ENCODE measurements at regions not wholly inside any gene's neighbourhood (a gene's known extent, or its start where the extent isn't known, plus 50 kb on each side); places are given as distances from the start of the nearest gene placed in this dataset.

- TF ChIP-seq EGR1 (IDR thresholded peaks at IDR 0.05) (no peak), RAD21 (IDR thresholded peaks at IDR 0.05; ENCODE audit: low read depth) (no peak), EP300 (IDR thresholded peaks at IDR 0.05; ENCODE audit: borderline replicate concordance) (no peak), MAX (IDR thresholded peaks at IDR 0.05) (no peak), CREB1 (IDR thresholded peaks at IDR 0.05; ENCODE audit: low read depth) (no peak), NFIC (IDR thresholded peaks at IDR 0.05) (no peak), REST (IDR thresholded peaks at IDR 0.05; ENCODE audit: low read depth) (no peak), CEBPB (IDR thresholded peaks at IDR 0.05) (no peak)
These were observed 323.0 kb downstream of the VRK1 start for GRCh38 chr14:97120204-97120603.
